ENCODE measurements at regions not wholly inside any gene's neighbourhood (a gene's known extent, or its start where the extent isn't known, plus 50 kb on each side); places are given as distances from the start of the nearest gene placed in this dataset.

- Histone ChIP-seq H3K4me3 (replicated peaks in 1 of 3) (no peak overlapping the region), H3K9me3 (no peaks in the 10 kb centered on the region), H3K4me1 (no peaks in the 10 kb centered on the region), H3K27ac (no peak overlapping the region), H3K36me3 (no peaks in the 10 kb centered on the region), H3K27me3 (no peaks in the 10 kb centered on the region)
- no peak for DNase-seq
- TF ChIP-seq CTCF (IDR thresholded peaks at IDR 0.05) (no peak), POLR2A (IDR thresholded peaks at IDR 0.05) (no peak)
- intact Hi-C loops (cut with DNase I): no loop called here
- 84 to 90% methylated on average over 6 of the region's 6 CpGs for WGBS, 2 donors
These were observed 553.0 kb downstream of the JRKL start for GRCh38 chr11:96942855-96943254.

- Histone ChIP-seq H3K36me3 (no peaks in the 10 kb centered on the region), H3K9me3 (no peaks in the 10 kb centered on the region), H3K27me3 (no peaks in the 10 kb centered on the region), H3K4me3 (replicated peaks in 1 of 3) (no peak overlapping the region), H3K4me1 (no peaks in the 10 kb centered on the region), H3K27ac (no peak overlapping the region)
- TF ChIP-seq POLR2A (IDR thresholded peaks at IDR 0.05) (no peak), CTCF (IDR thresholded peaks at IDR 0.05) (no peak)
- WGBS, 2 donors: 66 to 89% methylated on average over 1 of the region's 1 CpG
- intact Hi-C loops (cut with DNase I): no loop called here
- no peak for DNase-seq
These were observed 554.2 kb downstream of the JRKL start for GRCh38 chr11:96943970-96944369.

GRCh38 chr11:96948066-96948465, 558.3 kb downstream of the JRKL start:
- H3K4me1 ChIP-seq: no peaks in the 10 kb centered on the region
- TF ChIP-seq CTCF (IDR thresholded peaks at IDR 0.05) (no peak), POLR2A (IDR thresholded peaks at IDR 0.05) (no peak)
- no peak overlapping the region for H3K4me3 ChIP-seq (replicated peaks in 1 of 3)
- intact Hi-C loops (cut with DNase I): no loop called here
- DNase-seq: no peak
- no peak overlapping the region for H3K27ac ChIP-seq
- no peaks in the 10 kb centered on the region for H3K36me3 ChIP-seq
- WGBS, 2 donors: 95% methylated on average over 2 of the region's 2 CpGs
- no peaks in the 10 kb centered on the region for H3K9me3 ChIP-seq
- no peaks in the 10 kb centered on the region for H3K27me3 ChIP-seq

- Histone ChIP-seq H3K4me3 (replicated peaks in 1 of 3) (no peak overlapping the region), H3K27me3 (no peaks in the 10 kb centered on the region), H3K27ac (no peak overlapping the region), H3K4me1 (no peaks in the 10 kb centered on the region), H3K9me3 (no peaks in the 10 kb centered on the region), H3K36me3 (no peaks in the 10 kb centered on the region)
- TF ChIP-seq POLR2A (IDR thresholded peaks at IDR 0.05) (no peak), CTCF (IDR thresholded peaks at IDR 0.05) (no peak)
- intact Hi-C loops (cut with DNase I): no loop called here
- WGBS, 2 donors: 36 to 43% methylated on average over 2 of the region's 2 CpGs
- no peak for DNase-seq
These were observed 559.7 kb downstream of the JRKL start for GRCh38 chr11:96949464-96949863.

- intact Hi-C loops (cut with DNase I): no loop called here
- 81% methylated on average over 4 of the region's 4 CpGs for WGBS, 2 donors
- H3K27me3 ChIP-seq: no peaks in the 10 kb centered on the region
- TF ChIP-seq POLR2A (IDR thresholded peaks at IDR 0.05) (no peak), CTCF (IDR thresholded peaks at IDR 0.05) (no peak)
- H3K36me3 ChIP-seq: no peaks in the 10 kb centered on the region
- H3K4me3 ChIP-seq (replicated peaks in 1 of 3): no peak overlapping the region
- no peaks in the 10 kb centered on the region for H3K9me3 ChIP-seq
- DNase-seq: no peak
- no peaks in the 10 kb centered on the region for H3K4me1 ChIP-seq
- no peak overlapping the region for H3K27ac ChIP-seq
These were observed 564.9 kb downstream of the JRKL start for GRCh38 chr11:96954587-96955242.
